Nephron (organoid): ENCODE measurements at regions not wholly inside any gene's neighbourhood (a gene's known extent, or its start where the extent isn't known, plus 50 kb on each side); places are given as distances from the start of the nearest gene placed in this dataset.

Experiments used
- H3K27ac Mint-ChIP-seq, 3 experiments: 2 replicates each; pipeline ENCODE4 v1.8.0; 2020; ENCODE audit warnings: mixed read lengths in 3 of 3, mild to moderate bottlenecking in 2 of 3, moderate library complexity in 1 of 3
- H3K27me3 Mint-ChIP-seq: 2 replicates; pipeline ENCODE4 v1.8.0; 2021; ENCODE audit warnings: low read depth, mild to moderate bottlenecking, moderate library complexity, mixed read lengths
- H3K36me3 Mint-ChIP-seq: 2 replicates; pipeline ENCODE4 v1.8.0; 2020; ENCODE audit warnings: low read depth, mixed read lengths
- H3K4me1 Mint-ChIP-seq: 2 replicates; pipeline ENCODE4 v1.8.0; 2020; ENCODE audit warnings: mixed read lengths
- H3K4me3 Mint-ChIP-seq, 3 experiments: 2 replicates each; pipeline ENCODE4 v1.8.0; 2020; ENCODE audit warnings: mild to moderate bottlenecking in 3 of 3, mixed read lengths in 3 of 3, moderate library complexity in 2 of 3
- H3K9me3 Mint-ChIP-seq: 2 replicates; pipeline ENCODE4 v1.8.0; 2020; ENCODE audit warnings: mixed read lengths
- TF ChIP-seq, protein P1 (sequence below), 3 experiments: fragments of 200-600 bp; sonication (generic); IDR thresholded peaks; one replicate each; pipeline ENCODE4 v1.5.0; 2021; ENCODE audit warnings: antibody characterized with exemption in 3 of 3; ENCODE audit not compliant: unreplicated experiment in 3 of 3

DNA sequence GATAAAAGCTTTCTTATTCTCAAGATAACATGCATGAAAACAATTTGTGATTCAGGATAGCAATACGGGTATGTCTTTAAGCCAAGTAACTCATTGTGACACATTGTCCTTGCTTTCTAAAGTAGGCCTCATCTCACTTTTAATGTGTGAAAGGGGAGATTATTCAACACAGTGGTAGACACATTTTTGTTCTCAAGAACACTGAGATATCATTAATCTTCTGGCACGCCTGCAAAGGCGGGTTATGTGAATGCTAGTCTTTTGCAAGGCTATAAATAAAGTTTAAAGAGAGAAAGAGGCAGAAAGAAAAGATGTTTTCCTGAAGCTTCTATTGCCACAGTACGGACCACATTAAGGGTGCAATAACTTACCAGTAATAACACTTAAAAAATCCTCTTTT is 181.8 kb upstream of the MEF2C start:
- no peaks in the 10 kb centered on the region for H3K9me3 Mint-ChIP-seq
- no peak overlapping the region for H3K4me3 Mint-ChIP-seq
- peaks cover 3% of the 10 kb centered on the region for H3K27me3 Mint-ChIP-seq
- H3K27ac Mint-ChIP-seq, result peak overlapping the region in 2 of 3 experiments; percentile 11 to 79
- TF ChIP-seq, protein P1, sequence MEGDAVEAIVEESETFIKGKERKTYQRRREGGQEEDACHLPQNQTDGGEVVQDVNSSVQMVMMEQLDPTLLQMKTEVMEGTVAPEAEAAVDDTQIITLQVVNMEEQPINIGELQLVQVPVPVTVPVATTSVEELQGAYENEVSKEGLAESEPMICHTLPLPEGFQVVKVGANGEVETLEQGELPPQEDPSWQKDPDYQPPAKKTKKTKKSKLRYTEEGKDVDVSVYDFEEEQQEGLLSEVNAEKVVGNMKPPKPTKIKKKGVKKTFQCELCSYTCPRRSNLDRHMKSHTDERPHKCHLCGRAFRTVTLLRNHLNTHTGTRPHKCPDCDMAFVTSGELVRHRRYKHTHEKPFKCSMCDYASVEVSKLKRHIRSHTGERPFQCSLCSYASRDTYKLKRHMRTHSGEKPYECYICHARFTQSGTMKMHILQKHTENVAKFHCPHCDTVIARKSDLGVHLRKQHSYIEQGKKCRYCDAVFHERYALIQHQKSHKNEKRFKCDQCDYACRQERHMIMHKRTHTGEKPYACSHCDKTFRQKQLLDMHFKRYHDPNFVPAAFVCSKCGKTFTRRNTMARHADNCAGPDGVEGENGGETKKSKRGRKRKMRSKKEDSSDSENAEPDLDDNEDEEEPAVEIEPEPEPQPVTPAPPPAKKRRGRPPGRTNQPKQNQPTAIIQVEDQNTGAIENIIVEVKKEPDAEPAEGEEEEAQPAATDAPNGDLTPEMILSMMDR (IDR thresholded peaks at IDR 0.05; ENCODE audit: unreplicated experiment in 3 of 3), result no peak
- H3K4me1 Mint-ChIP-seq, result peaks cover 22% of the 10 kb centered on the region
- H3K36me3 Mint-ChIP-seq, result no peaks in the 10 kb centered on the region

DNA sequence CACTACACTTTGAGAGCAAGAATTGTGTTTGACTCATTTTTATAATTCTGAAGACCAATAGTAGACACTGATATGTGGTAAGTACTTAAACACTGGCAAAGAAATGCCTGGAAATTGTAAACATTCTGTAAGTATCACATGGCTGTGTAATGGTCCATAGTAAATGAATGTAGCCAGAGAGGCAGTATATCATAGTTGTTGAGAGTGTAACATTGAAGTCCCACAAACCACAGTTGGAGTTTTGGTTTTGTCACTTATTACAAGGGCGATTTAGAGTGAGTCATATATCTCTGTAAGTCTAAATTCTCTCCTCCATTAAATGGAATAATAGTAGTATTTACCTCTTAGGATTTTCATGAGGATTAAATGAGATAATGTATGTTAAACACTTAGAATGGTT is 181.1 kb upstream of the MEF2C start:
- H3K27ac Mint-ChIP-seq, result peak overlapping the region in 1 of 3 experiments; percentile 20
- no peaks in the 10 kb centered on the region for H3K9me3 Mint-ChIP-seq
- H3K4me3 Mint-ChIP-seq, result no peak overlapping the region
- H3K4me1 Mint-ChIP-seq, result peaks cover 18% of the 10 kb centered on the region
- peaks cover 3% of the 10 kb centered on the region for H3K27me3 Mint-ChIP-seq
- H3K36me3 Mint-ChIP-seq, result no peaks in the 10 kb centered on the region
- TF ChIP-seq, protein P1 (IDR thresholded peaks at IDR 0.05; ENCODE audit: unreplicated experiment in 3 of 3), result no peak

DNA sequence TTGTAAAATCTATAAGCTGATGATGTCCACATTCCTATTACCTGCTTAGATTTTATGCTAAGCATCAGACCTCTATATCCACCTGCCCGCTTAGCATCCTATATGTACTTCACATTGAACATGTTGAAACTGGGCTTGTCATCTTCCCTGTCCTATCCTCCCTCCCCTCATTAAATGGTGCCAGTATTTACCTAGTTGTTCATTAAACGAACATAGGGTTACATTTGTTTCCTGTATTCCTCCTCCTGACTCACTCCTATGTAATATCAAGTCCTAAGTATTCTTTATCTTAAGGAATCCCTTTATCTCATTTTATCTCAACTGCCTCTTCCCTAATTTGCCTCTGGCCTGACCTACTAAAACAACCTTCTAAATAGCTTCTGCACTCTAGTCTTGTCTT is 177.8 kb upstream of the MEF2C start:
- Mint-ChIP-seq H3K4me3 (no peak overlapping the region), H3K9me3 (no peaks in the 10 kb centered on the region), H3K4me1 (peaks cover 12% of the 10 kb centered on the region), H3K27me3 (peaks cover 3% of the 10 kb centered on the region), H3K27ac (no peak overlapping the region), H3K36me3 (no peaks in the 10 kb centered on the region)
- TF ChIP-seq, protein P1 (IDR thresholded peaks at IDR 0.05; ENCODE audit: unreplicated experiment in 3 of 3), result no peak

DNA sequence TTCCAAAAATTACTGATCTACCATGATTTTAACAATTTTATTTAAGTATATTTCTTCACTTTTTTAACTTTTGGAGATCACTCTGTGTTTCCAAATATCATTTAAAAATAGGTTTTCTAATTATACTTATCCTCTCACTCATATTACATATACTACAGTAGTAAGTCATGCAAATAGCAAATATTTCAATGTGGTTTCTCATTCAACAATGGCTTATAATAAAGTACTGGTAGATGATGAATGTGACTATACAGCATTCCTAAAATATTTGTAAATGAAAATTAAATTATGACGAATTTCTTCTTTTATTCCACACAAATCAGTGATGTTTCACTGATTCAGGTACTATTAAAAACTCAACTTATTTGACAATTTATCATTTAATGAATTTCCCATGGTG is 176.3 kb upstream of the MEF2C start:
- Mint-ChIP-seq H3K36me3 (no peaks in the 10 kb centered on the region), H3K4me1 (peaks cover 5% of the 10 kb centered on the region), H3K27me3 (peaks cover 3% of the 10 kb centered on the region), H3K9me3 (no peaks in the 10 kb centered on the region), H3K4me3 (no peak overlapping the region), H3K27ac (no peak overlapping the region)
- TF ChIP-seq, protein P1 (IDR thresholded peaks at IDR 0.05; ENCODE audit: unreplicated experiment in 3 of 3), result no peak

DNA sequence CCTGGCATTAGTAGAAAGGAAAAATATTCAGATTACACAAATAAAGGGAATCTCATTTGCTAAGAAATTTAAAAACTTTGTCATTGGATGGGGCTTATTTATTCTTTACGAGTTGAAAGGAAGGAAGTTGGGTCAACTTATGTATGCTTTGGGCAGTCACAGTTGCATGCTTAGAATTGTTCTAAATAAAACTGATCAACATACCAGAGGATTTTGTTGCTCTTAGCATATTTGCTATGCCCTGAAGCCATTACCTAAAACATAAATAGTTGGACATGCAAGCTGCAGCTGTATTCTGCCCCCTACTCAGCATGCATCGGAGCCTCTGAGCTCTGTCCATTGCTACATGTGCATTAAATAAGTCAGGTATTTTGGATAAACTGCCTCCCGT is 172.7 kb upstream of the MEF2C start:
- peak overlapping the region in 1 of 3 experiments; percentile 7 for H3K27ac Mint-ChIP-seq
- no peak overlapping the region for H3K4me3 Mint-ChIP-seq
- TF ChIP-seq, protein P1 (IDR thresholded peaks at IDR 0.05; ENCODE audit: unreplicated experiment in 3 of 3), result no peak
- no peaks in the 10 kb centered on the region for H3K27me3 Mint-ChIP-seq
- no peaks in the 10 kb centered on the region for H3K36me3 Mint-ChIP-seq
- H3K9me3 Mint-ChIP-seq, result peaks cover 8% of the 10 kb centered on the region
- H3K4me1 Mint-ChIP-seq, result no peaks in the 10 kb centered on the region

DNA sequence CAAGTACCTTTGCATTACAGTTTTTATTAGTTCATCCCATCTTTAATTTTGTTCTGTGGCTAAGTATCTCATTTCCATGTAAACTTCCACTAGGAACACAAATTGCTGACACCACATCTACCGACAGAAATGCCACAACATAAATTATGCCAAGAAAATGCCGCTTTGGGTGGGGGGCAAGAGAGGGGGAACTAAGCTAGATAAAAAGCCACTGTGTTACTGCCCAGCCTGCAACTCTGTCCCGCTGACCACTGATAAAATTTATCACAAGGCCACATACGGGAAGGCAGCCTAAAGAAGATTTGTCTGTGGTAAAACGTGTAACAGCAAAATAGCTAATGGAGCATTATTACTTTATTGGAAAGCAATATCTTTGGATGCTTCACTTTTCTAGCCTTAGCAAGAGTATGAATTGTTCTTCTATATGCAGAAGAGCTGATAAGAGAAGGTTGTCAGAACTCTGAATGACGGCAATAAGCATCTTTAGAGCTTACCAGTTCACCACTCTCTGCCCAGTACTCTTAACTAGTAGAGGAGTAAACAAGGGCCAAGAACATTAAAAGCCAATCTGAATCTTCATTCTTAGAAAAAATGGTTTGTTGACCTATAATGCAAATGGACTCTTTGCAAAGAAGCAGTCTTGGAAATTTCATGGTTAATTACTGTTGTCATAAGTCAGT is 172.2 kb upstream of the MEF2C start:
- H3K4me3 Mint-ChIP-seq, result no peak overlapping the region
- H3K4me1 Mint-ChIP-seq, result no peaks in the 10 kb centered on the region
- TF ChIP-seq, protein P1 (IDR thresholded peaks at IDR 0.05; ENCODE audit: unreplicated experiment in 3 of 3), result no peak
- no peaks in the 10 kb centered on the region for H3K36me3 Mint-ChIP-seq
- no peaks in the 10 kb centered on the region for H3K27me3 Mint-ChIP-seq
- no peak overlapping the region for H3K27ac Mint-ChIP-seq
- H3K9me3 Mint-ChIP-seq, result peaks cover 14% of the 10 kb centered on the region
